BE2C (cell line): ENCODE measurements at regions not wholly inside any gene's neighbourhood (a gene's known extent, or its start where the extent isn't known, plus 50 kb on each side); places are given as distances from the start of the nearest gene placed in this dataset.

ENCODE experiments used
- DNase-seq: peaks from one replicate; pipeline ENCODE4 v3.0.0-alpha.2; 2020
- H3K27me3 ChIP-seq: fragments of 250-450 bp; sonication (Bioruptor Pico); 2 replicates; pipeline ENCODE4 v1.5.1; 2020; ENCODE audit warnings: mild to moderate bottlenecking
- H3K36me3 ChIP-seq: fragments of 250-450 bp; sonication (Bioruptor Pico); 2 replicates; pipeline ENCODE4 v1.5.1; 2020; ENCODE audit warnings: mild to moderate bottlenecking
- H3K4me1 ChIP-seq: fragments of 250-450 bp; sonication (Bioruptor Pico); 2 replicates; pipeline ENCODE4 v1.5.1; 2020
- H3K4me3 ChIP-seq: 2 replicates; pipeline ENCODE4 v1.5.1; 2011; ENCODE audit warnings: low read depth, low read length
- H3K9me3 ChIP-seq: fragments of 250-450 bp; sonication (Bioruptor Pico); 2 replicates; pipeline ENCODE4 v1.5.1; 2020
- TF ChIP-seq, protein P1 (sequence below): IDR thresholded peaks from 2 replicates; pipeline ENCODE4 v1.5.1; 2012; ENCODE audit warnings: mild to moderate bottlenecking, low read depth, low read length

DNA sequence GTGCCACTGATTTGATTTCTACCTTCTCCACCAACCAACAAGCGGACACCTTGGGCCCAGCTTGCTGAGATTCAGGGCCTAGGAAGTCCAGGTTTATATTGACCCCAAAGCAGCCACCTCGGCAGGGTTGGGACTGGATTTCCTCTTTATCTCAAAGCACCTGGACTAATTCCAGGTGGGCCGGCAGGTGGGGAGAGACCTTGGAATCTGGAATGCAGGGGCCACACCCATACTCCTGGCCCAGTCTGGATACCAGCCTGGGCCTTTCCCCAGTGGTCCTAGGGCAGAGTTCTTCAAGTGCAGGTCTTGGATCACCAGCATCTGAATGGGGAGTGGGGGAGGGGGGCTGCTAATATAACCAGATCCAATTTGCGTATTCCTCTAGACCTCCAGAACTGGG, 93.1 kb downstream of the PCDH1 start:
- Histone ChIP-seq H3K4me1 (peaks cover 29% of the 10 kb centered on the region), H3K36me3 (no peaks in the 10 kb centered on the region), H3K9me3 (no peaks in the 10 kb centered on the region), H3K27me3 (no peaks in the 10 kb centered on the region), H3K4me3 (no peak overlapping the region)
- DNase-seq: no peak
- TF ChIP-seq, protein P1, sequence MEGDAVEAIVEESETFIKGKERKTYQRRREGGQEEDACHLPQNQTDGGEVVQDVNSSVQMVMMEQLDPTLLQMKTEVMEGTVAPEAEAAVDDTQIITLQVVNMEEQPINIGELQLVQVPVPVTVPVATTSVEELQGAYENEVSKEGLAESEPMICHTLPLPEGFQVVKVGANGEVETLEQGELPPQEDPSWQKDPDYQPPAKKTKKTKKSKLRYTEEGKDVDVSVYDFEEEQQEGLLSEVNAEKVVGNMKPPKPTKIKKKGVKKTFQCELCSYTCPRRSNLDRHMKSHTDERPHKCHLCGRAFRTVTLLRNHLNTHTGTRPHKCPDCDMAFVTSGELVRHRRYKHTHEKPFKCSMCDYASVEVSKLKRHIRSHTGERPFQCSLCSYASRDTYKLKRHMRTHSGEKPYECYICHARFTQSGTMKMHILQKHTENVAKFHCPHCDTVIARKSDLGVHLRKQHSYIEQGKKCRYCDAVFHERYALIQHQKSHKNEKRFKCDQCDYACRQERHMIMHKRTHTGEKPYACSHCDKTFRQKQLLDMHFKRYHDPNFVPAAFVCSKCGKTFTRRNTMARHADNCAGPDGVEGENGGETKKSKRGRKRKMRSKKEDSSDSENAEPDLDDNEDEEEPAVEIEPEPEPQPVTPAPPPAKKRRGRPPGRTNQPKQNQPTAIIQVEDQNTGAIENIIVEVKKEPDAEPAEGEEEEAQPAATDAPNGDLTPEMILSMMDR: no peak

DNA sequence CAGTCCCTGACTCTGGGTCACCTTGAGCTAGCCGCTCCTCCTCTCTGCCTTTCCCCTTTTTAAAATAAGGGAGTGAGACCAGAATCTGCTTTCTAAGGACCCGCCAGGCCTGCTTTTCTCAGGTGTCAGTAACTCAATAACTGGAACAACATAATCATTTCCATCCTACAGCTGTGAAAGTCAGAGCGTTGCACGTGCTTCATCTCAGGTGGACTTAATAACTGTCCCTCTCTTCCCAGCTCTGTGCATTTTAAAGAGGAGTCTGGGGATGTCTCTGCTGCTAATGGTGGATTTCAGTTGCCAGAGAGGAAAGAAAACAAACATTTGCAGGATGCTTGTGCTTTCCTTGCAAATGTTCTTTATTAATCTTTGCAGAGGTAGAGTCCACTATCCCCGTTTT, 93.7 kb downstream of the PCDH1 start:
- no peak for DNase-seq
- TF ChIP-seq, protein P1: no peak
- no peak overlapping the region for H3K4me3 ChIP-seq
- peaks cover 35% of the 10 kb centered on the region for H3K4me1 ChIP-seq
- H3K27me3 ChIP-seq: no peaks in the 10 kb centered on the region
- no peaks in the 10 kb centered on the region for H3K9me3 ChIP-seq
- H3K36me3 ChIP-seq: no peaks in the 10 kb centered on the region

DNA sequence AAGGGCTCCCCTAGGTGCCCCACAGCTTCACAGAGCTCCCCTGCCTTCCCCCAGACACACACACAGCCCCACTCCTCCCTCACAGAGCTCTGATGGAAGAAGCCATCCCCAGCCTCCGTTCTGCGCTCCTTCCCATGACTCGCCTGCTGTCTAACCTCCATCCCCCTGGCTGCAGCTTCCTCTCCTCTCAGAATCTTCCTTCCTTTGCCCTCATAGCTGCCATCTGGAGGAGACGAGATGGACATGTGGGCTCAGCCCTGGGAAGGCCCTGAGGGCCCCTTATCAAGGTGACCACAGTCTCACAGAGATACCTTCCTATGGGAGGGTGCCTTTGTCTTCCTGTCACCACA, 94.3 kb downstream of the PCDH1 start:
- H3K9me3 ChIP-seq: no peaks in the 10 kb centered on the region
- DNase-seq: no peak
- no peak overlapping the region for H3K4me3 ChIP-seq
- TF ChIP-seq, protein P1: no peak
- no peaks in the 10 kb centered on the region for H3K36me3 ChIP-seq
- H3K27me3 ChIP-seq: no peaks in the 10 kb centered on the region
- peaks cover 33% of the 10 kb centered on the region for H3K4me1 ChIP-seq

DNA sequence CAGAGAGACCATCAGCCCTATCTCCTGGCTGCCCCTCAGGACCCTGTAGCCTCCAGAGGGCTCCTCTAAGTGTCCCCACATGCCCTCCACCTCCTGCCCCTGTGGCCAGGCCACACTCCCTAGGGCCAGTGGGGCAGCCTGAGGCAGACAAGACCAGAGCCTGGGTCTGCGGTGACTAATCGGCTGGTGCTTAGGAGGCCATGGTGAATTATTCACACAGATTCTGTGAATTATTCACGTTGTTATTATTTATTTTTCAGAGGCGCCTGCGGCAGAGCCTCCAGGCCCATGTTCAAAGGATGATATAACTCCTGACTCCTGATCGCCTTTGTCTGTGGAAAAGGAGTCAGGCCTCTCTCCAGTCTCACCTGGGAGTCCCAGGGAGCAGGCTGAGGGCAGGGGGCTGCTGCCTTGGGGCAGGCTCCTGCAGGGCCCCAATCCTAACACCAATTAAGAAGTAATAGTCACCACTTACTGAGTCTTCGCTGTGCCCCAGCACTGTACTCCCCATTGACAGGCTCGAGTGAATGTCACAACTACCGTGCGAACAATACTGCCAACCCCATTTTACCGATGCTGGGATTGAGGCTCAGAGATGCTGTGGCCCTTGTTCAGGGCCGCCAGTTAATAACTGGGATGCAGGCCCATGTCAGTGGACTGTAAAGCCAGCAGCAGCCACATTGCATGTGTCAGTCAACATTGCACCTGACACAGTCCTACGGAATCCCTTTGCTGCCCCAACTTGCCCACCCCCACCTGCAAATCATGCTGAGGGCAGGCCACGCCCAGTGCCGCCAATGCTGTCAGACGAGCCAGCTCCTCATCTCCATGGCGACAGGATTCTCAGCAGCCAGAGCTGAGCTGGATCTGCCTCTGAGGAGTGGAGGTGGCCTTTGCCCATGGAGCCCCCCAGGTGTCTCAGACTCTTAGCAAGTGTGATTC, 94.9 kb downstream of the PCDH1 start:
- peaks cover 33% of the 10 kb centered on the region for H3K4me1 ChIP-seq
- H3K9me3 ChIP-seq: no peaks in the 10 kb centered on the region
- H3K36me3 ChIP-seq: no peaks in the 10 kb centered on the region
- TF ChIP-seq, protein P1: no peak
- peak; percentile 41 for DNase-seq
- H3K4me3 ChIP-seq: no peak overlapping the region
- no peaks in the 10 kb centered on the region for H3K27me3 ChIP-seq

DNA sequence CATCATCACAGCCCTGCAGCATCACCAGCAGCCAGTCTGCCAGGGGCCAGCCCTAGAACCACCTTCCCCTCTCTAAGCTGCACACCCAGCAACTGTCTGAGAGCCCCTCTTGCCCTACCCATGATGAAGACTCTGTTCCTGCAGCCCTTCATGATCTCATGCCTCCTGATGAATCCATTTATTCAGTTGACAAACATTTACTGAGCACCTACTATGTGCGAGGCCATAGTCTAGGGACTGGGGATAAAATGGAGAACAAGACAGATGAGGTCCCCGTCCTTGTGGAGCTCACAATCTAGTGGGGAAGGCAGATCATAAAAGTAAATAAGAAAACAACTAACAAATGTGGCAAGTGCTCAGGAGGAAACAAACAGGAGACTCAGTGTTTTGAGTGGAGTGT, 96.3 kb downstream of the PCDH1 start:
- Histone ChIP-seq H3K36me3 (no peaks in the 10 kb centered on the region), H3K4me3 (no peak overlapping the region), H3K9me3 (no peaks in the 10 kb centered on the region), H3K27me3 (no peaks in the 10 kb centered on the region), H3K4me1 (peaks cover 40% of the 10 kb centered on the region)
- DNase-seq: no peak
- TF ChIP-seq, protein P1: no peak
